HG02840 (cell line): ENCODE measurements at regions not wholly inside any gene's neighbourhood (a gene's known extent, or its start where the extent isn't known, plus 50 kb on each side); places are given as distances from the start of the nearest gene placed in this dataset.

ENCODE experiments used
- ATAC-seq: cut with Tn5 transposase; IDR thresholded peaks from one replicate; pipeline ENCODE4 v1.9.1; 2021; ENCODE audit warnings: mild to moderate bottlenecking, moderate library complexity, moderate number of reproducible peaks; ENCODE audit not compliant: unreplicated experiment, low FRiP score

DNA sequence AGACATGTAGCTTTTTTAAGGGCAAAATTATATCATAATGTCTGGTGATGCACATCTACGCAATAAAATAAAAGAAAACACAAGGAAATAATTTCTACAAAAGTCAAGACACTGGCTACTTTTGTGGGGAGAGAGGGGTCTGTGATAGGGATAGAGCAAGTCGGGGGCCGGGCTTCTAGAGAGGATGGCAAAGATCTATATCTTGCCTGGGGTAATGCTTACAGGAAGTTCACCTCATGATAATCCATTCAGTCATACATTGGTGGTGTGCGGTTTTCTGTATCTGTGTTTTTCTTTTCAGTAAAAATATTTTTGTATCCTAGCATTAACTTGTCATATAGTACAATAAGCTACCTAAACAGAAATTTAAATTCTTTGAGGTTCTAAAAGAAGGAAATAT, 178.8 kb downstream of the ARRDC4 start:
- ATAC-seq = no peak

DNA sequence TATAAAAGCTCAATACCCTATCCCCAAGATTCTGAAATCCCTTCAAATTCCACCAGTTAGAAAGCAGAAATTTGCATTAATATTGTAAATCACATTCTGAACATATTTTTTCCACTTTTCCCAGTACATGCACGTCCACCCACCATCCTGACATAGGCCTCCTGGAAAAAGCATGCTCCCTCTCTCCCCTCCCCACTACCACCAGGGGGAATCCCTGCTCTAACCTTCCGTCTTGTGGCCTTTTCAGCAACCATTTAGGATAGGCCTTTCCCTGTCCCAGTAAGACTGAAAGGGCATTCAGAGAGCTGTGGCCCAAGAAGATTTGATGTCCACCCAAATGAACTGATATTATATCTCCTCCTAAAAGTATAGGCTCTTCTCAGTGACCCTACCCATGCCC, 182.1 kb downstream of the ARRDC4 start:
- ATAC-seq = no peak

DNA sequence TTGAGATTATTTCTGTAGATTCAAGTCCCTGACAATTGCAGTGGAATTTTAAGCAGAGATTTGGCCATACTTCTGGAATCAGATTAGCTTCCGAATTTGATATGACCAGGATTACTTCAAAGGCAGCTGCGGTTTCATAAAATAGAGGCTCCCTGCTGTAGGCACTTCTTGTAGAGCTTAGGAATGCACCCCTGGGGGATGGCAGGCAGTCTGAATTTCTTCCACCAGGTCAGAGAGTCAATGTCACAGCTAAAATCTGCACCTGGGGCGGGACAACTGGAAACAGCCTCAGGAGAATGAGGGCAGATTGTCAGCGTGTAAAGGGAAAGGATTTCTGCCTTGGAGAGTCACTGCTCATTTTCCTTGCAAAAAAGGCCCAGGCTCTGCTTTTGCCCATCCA, 182.6 kb downstream of the ARRDC4 start:
- no peak for ATAC-seq

DNA sequence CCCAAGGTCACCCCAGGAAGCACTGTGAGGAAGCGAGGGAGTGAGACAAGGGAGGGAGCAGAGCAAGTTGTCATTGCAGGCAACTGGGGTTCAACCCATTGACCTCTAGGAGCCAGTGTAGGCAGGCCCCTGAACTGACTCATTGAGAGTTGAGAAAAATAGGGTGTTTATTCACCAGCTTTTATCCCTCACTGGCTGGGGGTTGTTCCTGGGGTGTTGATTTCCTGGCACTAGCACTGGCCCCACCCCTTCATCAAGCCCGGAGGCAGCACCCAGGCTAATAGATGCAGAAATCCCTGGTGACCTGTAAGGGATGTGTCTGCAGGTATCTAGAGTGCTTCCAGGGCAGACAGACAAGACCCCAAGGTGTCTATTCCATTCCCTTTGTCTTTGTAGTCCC, 183.9 kb downstream of the ARRDC4 start:
- no peak for ATAC-seq

DNA sequence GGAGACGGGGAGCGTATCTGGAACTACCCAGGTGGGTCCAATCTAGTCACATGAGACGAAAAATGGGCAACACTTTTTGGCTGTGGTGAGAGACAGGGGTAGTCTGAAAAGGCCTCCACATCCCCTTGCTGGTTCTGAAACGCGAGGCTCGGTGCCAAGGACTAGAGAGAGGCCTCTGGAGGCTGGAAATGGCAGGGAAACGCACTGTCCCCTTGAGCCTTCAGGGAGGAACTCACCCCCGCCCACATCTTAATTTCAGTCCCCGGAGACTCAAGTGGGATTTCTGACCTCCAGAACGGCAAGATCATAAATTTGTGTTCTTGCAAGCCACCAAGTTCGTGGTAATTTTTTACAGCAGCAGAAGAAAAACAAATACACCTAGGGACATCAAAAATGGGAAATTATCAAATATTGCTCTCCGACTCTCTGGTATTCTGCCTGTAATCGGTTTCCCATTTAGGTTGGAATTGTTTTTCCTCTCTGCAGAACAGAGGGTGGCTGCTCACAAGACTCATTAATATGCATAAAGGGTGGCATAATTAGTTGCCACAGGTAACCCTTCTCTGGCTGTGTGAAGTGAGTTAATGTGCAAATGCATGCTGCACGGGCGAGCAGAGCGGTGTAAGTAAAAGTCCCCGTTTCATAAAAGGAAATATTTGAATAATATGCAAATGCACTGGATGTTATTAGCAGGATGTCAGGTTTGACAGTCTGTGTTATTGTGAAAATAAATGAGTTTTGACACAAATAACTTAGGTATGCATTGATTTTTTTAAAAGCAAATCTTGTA, 185.7 kb downstream of the ARRDC4 start:
- ATAC-seq = no peak

DNA sequence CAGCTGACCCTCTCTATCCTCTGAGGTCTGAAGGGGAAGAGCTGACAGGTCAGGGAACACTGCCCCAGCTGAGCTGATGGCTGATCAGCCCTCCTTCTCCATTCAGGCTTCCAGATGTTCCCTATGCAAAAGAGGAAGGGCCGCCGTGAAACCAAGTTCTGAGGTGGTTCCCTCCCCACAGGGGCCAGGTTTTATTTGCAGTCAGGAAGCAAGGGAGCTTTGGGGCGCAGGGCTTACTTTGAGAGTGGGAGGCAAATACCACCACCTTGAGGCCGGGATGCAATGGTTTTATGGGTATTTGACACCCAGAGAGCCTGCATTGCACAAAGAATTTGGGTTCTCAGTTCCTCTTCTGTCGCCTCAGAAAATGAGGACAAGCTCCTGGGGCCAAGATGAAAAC, 186.9 kb downstream of the ARRDC4 start:
- ATAC-seq = no peak

DNA sequence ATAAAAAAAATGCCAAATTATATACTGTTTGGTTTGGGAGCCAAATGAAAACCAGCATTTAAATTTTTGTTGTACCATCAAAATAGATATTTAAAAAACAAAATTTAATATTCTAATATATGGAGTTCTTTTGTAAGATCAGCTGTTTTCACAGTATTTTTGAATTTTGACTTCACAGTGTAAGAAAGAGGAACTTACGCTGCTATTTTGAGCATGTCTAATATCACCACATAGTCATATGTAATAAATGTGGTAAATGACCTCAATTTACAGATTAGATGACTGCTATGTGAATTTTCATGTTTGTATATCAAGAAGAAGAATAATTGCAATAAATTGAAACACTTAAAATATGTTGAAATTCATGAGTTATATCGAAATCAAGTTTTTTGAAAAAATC, 189.6 kb downstream of the ARRDC4 start:
- ATAC-seq = no peak

DNA sequence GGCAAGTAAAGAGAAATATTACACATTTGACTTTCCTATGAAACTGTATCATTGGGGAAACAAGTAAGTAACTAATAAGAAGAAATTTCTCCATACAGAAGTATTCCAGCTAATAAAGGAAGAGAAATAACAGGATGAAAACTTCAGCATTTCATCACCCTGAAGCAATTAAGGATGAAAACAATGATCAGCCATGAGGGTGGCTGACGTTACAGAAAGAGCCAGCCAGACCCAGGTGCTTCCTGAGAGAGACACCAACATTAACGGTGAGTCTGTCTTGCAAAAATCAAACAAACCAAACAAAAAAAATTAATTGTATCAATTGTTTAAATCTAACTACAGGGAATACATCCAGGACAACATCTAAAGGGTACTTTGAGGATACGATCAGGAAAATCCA, 190.0 kb downstream of the ARRDC4 start:
- no peak for ATAC-seq

DNA sequence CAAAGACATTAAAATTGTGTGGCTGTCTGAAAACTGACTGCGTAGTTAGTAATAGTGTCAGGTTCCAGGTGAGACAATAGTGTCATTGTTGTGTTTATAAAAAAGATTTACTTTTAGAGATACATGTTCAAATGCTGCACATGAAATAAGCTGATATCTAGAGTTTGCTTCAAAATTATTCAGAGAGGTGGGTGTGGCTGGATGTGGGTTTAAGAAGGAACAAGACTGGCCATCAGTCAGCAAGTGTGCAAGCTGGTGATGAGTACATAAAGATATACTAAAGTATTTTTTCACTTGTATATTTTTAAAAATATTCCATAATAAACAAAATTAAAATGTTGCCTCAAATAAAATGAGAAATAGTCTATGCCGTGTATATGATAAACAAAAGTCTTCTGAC, 190.6 kb downstream of the ARRDC4 start:
- ATAC-seq = no peak

DNA sequence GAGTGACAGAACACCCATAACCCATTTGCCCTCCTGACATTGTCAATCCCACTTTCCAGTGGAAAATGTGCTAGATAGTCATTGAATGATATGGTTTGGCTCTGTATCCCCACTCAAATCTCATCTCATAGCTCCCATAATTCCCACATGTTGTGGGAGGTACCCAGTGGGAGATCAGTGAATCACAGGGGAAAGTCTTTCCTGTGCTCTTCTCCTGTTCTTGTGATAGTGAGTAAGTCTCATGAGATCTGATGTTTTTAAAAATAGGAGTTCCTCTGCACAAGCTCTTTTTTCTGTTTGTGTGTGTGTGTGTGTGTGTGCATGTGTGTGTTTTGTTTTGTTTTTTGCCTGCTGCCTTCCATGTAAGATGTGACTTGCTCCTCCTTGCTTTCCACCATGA, 191.7 kb downstream of the ARRDC4 start:
- ATAC-seq = no peak

DNA sequence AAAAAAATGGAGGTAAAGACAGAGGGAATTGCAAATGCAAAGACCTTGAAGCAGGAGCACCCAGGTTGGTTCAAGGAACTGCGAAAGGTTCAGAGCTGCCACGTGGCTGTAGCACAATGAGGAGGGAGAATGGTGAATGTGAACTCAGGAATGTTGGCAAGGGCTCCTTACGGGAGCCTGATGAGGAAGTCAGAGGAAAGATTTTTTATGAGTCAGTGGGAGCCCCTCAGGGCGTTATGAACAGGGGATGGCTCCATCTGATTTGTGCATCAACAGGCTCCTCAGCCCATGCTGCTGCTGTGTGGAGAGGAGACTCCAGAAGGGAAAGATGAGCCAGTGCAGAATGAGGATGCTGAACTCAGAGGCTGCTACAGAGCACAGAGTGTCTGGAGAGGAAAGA, 194.4 kb downstream of the ARRDC4 start:
- ATAC-seq = no peak

DNA sequence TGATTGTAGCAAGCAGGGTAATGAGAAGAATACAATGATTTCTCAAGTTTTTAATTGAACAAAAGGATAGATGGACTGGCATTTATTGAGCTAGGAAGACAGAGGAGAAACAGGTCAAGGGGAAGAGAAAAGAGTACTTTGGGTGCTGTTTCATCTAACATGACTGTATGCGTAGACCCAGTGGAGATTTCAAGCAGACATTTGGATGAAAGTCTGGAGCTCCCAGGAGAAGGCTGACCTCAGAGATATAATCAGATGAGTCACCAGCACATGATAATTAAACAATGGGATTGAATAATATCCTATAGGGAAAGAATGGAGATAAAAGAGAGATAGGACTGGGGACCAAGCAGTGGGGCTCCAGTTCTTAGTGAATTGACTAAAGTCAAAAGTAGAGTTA, 194.9 kb downstream of the ARRDC4 start:
- no peak for ATAC-seq

DNA sequence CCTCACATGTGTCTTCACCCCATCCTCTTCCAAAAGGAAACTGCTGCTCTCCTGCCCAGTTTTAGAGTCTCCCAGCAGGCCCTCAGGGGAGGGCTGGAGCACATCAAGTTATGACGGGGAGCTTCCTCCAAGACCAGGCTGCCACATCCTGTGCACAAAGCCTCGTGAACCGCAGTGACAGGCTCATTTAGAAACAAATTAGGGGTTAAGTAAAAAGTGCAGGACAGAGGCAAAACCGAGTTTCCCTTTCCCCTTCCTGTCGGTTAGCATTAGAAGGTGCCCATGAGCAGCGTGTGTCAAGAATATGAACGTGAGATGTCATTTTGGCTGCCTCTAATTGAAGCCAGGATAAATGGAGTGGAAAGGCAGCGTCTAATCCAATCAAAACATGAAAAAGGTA, 199.7 kb downstream of the ARRDC4 start:
- peak; percentile 70 for ATAC-seq

DNA sequence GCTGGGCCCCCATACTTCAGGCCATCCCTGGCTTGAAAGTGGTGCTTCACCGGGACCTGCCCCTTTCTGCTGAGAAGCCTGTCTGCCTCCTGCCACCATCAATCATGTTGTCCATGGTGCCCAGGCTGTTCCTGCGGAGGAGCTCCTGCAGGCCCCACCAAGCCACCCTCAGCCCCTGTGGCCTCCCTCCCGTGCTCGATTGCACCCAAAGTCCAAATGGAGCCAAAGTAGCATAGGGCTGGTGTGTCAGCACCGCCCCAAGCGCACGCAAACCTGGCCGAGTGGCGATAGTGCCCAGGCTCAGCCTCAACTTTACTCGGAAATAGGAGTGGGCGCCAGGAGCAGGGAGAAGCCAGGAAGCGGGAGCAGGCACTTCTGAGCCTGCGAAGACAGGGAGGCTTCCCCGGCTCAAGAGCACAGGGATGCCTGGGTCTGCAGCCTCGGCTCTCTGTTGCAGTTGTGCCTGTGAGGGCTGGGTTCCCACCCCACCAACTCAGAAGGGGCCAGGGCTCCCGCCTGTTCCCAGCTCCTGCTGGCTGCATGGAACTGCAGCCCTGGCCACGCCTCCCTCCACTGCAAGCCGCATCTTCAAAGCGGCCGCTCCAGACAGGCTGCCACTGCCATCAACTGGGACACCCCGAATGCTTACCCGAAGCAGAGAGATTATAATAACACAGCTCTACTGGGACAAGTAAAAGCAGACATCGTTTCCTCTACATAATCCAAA, 203.0 kb downstream of the ARRDC4 start:
- ATAC-seq = no peak

DNA sequence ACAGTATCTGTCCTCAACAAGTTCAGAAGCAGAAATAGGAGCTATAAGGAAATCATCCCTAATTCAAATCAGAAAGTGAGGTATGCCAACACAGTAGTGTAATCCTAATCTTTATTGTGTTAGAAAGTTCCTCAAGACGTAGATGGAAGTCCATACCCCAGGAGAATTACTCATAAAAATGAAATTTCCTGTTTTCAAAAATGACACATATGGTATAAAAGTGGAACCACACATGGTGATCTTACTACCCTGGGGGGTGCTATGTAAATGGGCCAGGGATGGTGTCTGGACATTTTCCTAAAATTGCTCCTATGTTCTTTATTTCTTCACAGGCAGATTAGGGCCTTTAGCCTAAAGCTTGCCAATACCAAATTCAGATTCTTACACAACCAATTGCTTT, 204.1 kb downstream of the ARRDC4 start:
- no peak for ATAC-seq

DNA sequence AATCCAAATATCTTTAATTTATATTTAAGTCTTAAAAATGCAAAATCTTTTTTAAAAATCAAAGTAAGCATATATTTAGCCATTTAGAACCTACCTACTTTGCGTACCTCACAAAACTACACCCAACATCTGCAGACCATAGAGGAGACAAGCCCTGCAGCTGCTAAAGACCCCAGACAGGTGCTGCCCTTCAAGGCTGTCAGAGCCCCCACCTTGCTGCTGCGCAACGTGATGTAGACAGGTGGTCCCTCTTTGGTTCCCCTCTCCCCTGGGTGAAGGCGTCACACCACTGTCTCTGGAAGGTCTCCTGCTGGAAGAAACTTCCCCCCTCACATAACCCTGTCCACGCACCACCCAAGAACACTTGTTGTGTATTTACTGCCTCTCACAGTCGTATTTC, 204.5 kb downstream of the ARRDC4 start:
- no peak for ATAC-seq

DNA sequence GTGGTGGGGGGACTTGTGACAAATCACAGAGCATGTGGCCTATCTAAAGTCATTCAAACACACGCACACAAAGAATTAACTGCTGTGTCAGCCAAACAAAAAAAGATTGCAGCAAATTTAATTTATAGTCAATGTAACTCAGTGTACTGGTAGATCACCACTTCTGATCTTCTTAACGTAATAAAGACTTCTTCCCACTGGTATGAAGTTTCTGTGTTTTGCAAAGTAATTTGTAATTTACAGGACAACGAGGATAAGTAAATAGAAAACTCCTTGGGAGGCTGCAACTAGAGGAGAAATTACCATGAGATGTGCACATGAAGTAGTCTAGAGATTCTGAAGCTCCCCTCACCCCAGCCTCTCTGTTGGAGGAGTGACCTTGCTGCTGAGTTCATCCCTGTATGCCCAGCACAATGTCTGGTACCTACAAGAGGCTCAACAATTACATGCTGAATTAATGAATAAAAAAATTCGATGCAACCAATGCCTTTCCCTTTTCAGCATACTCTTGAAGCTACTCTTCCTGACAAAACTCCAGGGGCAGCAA, 207.3 kb downstream of the ARRDC4 start:
- no peak for ATAC-seq

DNA sequence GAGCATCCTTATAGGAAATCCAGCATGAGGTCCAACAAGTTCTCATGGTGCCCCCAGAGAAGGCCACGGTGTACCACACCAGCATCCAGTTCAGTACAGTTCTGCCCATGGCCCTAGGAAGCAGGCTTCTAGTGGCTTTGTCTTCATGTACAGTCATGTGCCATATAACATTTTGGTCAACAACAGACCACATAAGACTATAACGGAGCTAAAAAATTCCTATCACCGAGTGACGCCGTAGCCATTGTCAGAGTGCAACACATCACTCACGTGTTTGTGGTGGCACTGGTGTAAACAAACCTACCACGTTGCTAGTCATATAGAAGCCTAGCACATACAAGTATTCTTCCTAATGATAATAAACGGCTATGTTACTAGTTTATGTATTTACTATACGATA, 209.0 kb downstream of the ARRDC4 start:
- no peak for ATAC-seq

DNA sequence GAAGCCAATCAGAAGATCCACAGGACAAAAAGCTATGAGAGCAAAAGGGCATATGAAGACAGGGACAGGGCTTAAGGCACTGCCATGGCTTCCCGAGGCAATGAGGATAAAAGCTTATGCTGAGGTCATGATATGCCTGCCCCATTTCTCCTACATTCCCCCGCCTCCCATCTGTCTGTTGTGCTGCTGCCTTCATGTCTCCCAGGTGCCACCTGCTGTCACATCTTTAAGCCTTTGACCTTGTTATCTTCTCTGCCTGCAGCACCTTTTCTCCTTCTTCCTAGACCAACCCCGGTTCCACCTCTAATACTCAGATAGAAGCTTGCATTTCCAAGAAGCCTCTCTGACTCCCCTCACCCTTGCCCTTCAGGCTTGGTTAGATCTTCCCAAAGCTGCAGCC, 213.8 kb downstream of the ARRDC4 start:
- no peak for ATAC-seq

DNA sequence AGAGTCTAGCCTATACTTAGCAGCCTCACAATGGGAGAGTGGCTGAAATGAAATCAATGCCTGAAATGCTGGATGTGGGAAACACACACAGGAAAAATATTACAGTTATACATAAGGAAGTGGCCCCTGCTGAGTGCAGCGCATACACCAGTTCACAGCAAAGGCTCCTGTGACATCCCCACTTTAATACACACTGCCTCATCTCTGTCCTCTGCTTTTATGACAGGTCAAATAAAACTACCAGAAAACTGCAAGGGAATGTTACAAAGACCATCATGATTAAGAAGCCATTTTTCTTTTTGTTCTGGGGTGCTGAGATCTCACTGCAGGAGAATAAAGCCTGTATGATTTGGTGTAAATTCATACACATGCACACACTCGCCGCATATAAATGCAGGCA, 214.3 kb downstream of the ARRDC4 start:
- no peak for ATAC-seq

DNA sequence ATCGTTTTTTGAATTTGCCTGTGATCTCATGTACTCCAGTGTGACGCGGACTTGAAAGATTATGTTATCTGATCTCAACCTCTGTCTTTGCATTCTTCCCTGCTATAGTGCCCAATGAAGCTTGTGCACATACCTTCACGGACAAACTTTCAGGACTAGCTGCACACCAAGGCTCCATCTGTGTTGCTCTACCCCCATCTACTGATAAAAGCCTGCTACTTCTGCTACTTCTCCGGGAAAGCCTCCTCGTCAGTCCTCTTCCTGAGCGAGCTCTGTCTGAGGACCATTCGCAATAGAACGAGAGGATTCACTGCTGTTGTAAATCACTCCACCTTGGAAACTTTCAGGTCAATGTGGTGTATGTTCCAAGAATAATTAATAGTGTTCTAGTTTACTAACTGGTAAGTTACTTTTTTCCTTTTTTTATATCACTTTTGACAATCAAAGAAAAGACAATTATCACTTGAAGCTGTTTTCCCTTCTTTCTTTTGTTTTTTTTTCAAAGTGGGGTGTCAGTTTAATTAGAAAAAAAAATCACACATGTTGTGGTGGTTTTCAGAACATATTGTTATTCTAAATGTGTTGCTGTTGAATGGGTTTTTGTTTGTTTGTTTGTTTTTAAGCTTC, 217.6 kb downstream of the ARRDC4 start:
- ATAC-seq = no peak
